ENCODE measurements at regions not wholly inside any gene's neighbourhood (a gene's known extent, or its start where the extent isn't known, plus 50 kb on each side); places are given as distances from the start of the nearest gene placed in this dataset.
"Not testable (repeated sequence)": the region's sequence is repeated elsewhere in the genome, so short reads cannot be mapped to it uniquely, and the experiment has no call there.

GRCh38 chrX:1743663-1744062 lies 128.8 kb downstream of the ASMT start:
- DNase-seq (no peak), ATAC-seq (replicated peaks) (no peak)
- Mint-ChIP-seq H3K27ac (no peak overlapping the region), H3K4me1 (ENCODE audit: low read depth in 2 of 2) (no peaks in the 10 kb centered on the region), H3K9me3 (peaks cover 0 to 16% of the 10 kb centered on the region in 2 donors), H3K36me3 (ENCODE audit: insufficient read depth) (peaks cover 6% of the 10 kb centered on the region), H3K4me3 (no peak overlapping the region), H3K27me3 (no peaks in the 10 kb centered on the region)

- no peak for ATAC-seq (replicated peaks)
- Mint-ChIP-seq H3K27ac (no peak overlapping the region), H3K9me3 (peaks cover 0 to 14% of the 10 kb centered on the region in 2 donors), H3K4me3 (no peak overlapping the region), H3K4me1 (ENCODE audit: low read depth in 2 of 2) (no peaks in the 10 kb centered on the region), H3K36me3 (ENCODE audit: insufficient read depth) (no peaks in the 10 kb centered on the region), H3K27me3 (no peaks in the 10 kb centered on the region)
- DNase-seq, result no peak
These were observed 133.5 kb downstream of the ASMT start for GRCh38 chrX:1748408-1748807.

- H3K4me3 Mint-ChIP-seq, result no peak overlapping the region
- ATAC-seq (replicated peaks) (no peak), DNase-seq (no peak)
- no peaks in the 10 kb centered on the region for H3K36me3 Mint-ChIP-seq (ENCODE audit: insufficient read depth)
- H3K27ac Mint-ChIP-seq, result no peak overlapping the region
- H3K4me1 Mint-ChIP-seq (ENCODE audit: low read depth in 2 of 2), result no peaks in the 10 kb centered on the region
- no peaks in the 10 kb centered on the region for H3K27me3 Mint-ChIP-seq
- peaks cover 0 to 8% of the 10 kb centered on the region in 2 donors for H3K9me3 Mint-ChIP-seq
These were observed 134.6 kb downstream of the ASMT start for GRCh38 chrX:1749499-1749898.

- H3K4me1 Mint-ChIP-seq (ENCODE audit: low read depth in 2 of 2), result no peaks in the 10 kb centered on the region
- DNase-seq (no peak), ATAC-seq (replicated peaks) (no peak)
- H3K4me3 Mint-ChIP-seq, result no peak overlapping the region
- H3K36me3 Mint-ChIP-seq (ENCODE audit: insufficient read depth), result no peaks in the 10 kb centered on the region
- H3K9me3 Mint-ChIP-seq, result peaks cover 0 to 10% of the 10 kb centered on the region in 2 donors
- no peak overlapping the region for H3K27ac Mint-ChIP-seq
- H3K27me3 Mint-ChIP-seq, result no peaks in the 10 kb centered on the region
These were observed 135.4 kb downstream of the ASMT start for GRCh38 chrX:1750267-1750666.

- Mint-ChIP-seq H3K27me3 (no peaks in the 10 kb centered on the region), H3K9me3 (peaks cover 0 to 13% of the 10 kb centered on the region in 2 donors), H3K36me3 (ENCODE audit: insufficient read depth) (no peaks in the 10 kb centered on the region), H3K27ac (no peak overlapping the region), H3K4me1 (ENCODE audit: low read depth in 2 of 2) (no peaks in the 10 kb centered on the region), H3K4me3 (no peak overlapping the region)
- ATAC-seq (replicated peaks) (no peak), DNase-seq (no peak)
These were observed 136.9 kb downstream of the ASMT start for GRCh38 chrX:1751781-1752180.

- not testable (repeated sequence) for H3K27ac Mint-ChIP-seq; H3K4me1 Mint-ChIP-seq (ENCODE audit: low read depth in 2 of 2)
These were observed 137.9 kb downstream of the ASMT start for GRCh38 chrX:1752799-1753198.

GRCh38 chrX:1754077-1754476 lies 139.2 kb downstream of the ASMT start:
- Mint-ChIP-seq H3K9me3 (peaks cover 7 to 11% of the 10 kb centered on the region in 2 donors), H3K27me3 (no peaks in the 10 kb centered on the region), H3K27ac (no peak overlapping the region), H3K4me3 (no peak overlapping the region), H3K36me3 (ENCODE audit: insufficient read depth) (no peaks in the 10 kb centered on the region), H3K4me1 (ENCODE audit: low read depth in 2 of 2) (no peaks in the 10 kb centered on the region)
- DNase-seq (no peak), ATAC-seq (replicated peaks) (no peak)

More at GRCh38 chrX:1752799-1753198, 137.9 kb downstream of the ASMT start:
- not testable (repeated sequence) for DNase-seq; H3K4me3 Mint-ChIP-seq; ATAC-seq (replicated peaks); H3K36me3 Mint-ChIP-seq (ENCODE audit: insufficient read depth); H3K27me3 Mint-ChIP-seq
- H3K9me3 Mint-ChIP-seq, result peaks cover 0 to 13% of the 10 kb centered on the region in 2 donors

GRCh38 chrX:1763294-1763693 lies 148.4 kb downstream of the ASMT start:
- peaks cover 8 to 13% of the 10 kb centered on the region in 2 donors for H3K9me3 Mint-ChIP-seq
- H3K27me3 Mint-ChIP-seq, result no peaks in the 10 kb centered on the region
- ATAC-seq (replicated peaks) (no peak), DNase-seq (no peak)
- H3K27ac Mint-ChIP-seq, result peak overlapping the region in 1 of 2 donors; percentile 76
- peak overlapping the region; percentile 42 to 52 for H3K4me3 Mint-ChIP-seq
- peaks cover 5% of the 10 kb centered on the region for H3K36me3 Mint-ChIP-seq (ENCODE audit: insufficient read depth)
- H3K4me1 Mint-ChIP-seq (ENCODE audit: low read depth in 2 of 2), result peaks cover 4 to 17% of the 10 kb centered on the region in 2 donors

- not testable (repeated sequence) for H3K36me3 Mint-ChIP-seq (ENCODE audit: insufficient read depth); H3K27me3 Mint-ChIP-seq; ATAC-seq (replicated peaks)
- Mint-ChIP-seq H3K9me3 (peaks cover 8 to 11% of the 10 kb centered on the region in 2 donors), H3K27ac (peak overlapping the region in 1 of 2 donors; percentile 67), H3K4me1 (ENCODE audit: low read depth in 2 of 2) (peaks cover 4 to 17% of the 10 kb centered on the region in 2 donors), H3K4me3 (peak overlapping the region; percentile 25 to 59)
- peak in 1 of 3 experiments; percentile 4 for DNase-seq
These were observed 150.1 kb downstream of the ASMT start for GRCh38 chrX:1764883-1765364.

GRCh38 chrX:1767026-1767425 lies 152.2 kb downstream of the ASMT start:
- Mint-ChIP-seq H3K4me1 (ENCODE audit: low read depth in 2 of 2) (peaks cover 4 to 17% of the 10 kb centered on the region in 2 donors), H3K4me3 (no peak overlapping the region), H3K36me3 (ENCODE audit: insufficient read depth) (no peaks in the 10 kb centered on the region), H3K27me3 (no peaks in the 10 kb centered on the region), H3K27ac (no peak overlapping the region), H3K9me3 (peaks cover 16 to 19% of the 10 kb centered on the region in 2 donors)
- ATAC-seq (replicated peaks), result no peak
- DNase-seq, result no peak

- Mint-ChIP-seq H3K4me1 (ENCODE audit: low read depth in 2 of 2) (no peaks in the 10 kb centered on the region), H3K9me3 (peaks cover 0 to 5% of the 10 kb centered on the region in 2 donors), H3K27me3 (no peaks in the 10 kb centered on the region), H3K36me3 (ENCODE audit: insufficient read depth) (no peaks in the 10 kb centered on the region), H3K27ac (no peak overlapping the region), H3K4me3 (no peak overlapping the region)
- no peak for DNase-seq
- ATAC-seq (replicated peaks), result no peak
These were observed 164.0 kb downstream of the ASMT start for GRCh38 chrX:1778817-1779216.

GRCh38 chrX:1779626-1780025 lies 164.8 kb downstream of the ASMT start:
- Mint-ChIP-seq H3K4me1 (ENCODE audit: low read depth in 2 of 2) (no peaks in the 10 kb centered on the region), H3K27me3 (no peaks in the 10 kb centered on the region), H3K27ac (no peak overlapping the region), H3K4me3 (no peak overlapping the region), H3K36me3 (ENCODE audit: insufficient read depth) (no peaks in the 10 kb centered on the region), H3K9me3 (peaks cover 0 to 6% of the 10 kb centered on the region in 2 donors)
- no peak for DNase-seq
- ATAC-seq (replicated peaks), result no peak

GRCh38 chrX:1781766-1782165 lies 166.9 kb downstream of the ASMT start:
- DNase-seq (no peak), ATAC-seq (replicated peaks) (no peak)
- H3K36me3 Mint-ChIP-seq (ENCODE audit: insufficient read depth), result no peaks in the 10 kb centered on the region
- H3K4me1 Mint-ChIP-seq (ENCODE audit: low read depth in 2 of 2), result no peaks in the 10 kb centered on the region
- no peak overlapping the region for H3K27ac Mint-ChIP-seq
- peaks cover 8 to 10% of the 10 kb centered on the region in 2 donors for H3K9me3 Mint-ChIP-seq
- no peak overlapping the region for H3K4me3 Mint-ChIP-seq
- H3K27me3 Mint-ChIP-seq, result no peaks in the 10 kb centered on the region

GRCh38 chrX:1784773-1785172 lies 169.9 kb downstream of the ASMT start:
- Mint-ChIP-seq H3K27ac (no peak overlapping the region), H3K4me1 (ENCODE audit: low read depth in 2 of 2) (no peaks in the 10 kb centered on the region), H3K9me3 (peaks cover 8 to 10% of the 10 kb centered on the region in 2 donors), H3K36me3 (ENCODE audit: insufficient read depth) (no peaks in the 10 kb centered on the region), H3K27me3 (no peaks in the 10 kb centered on the region), H3K4me3 (no peak overlapping the region)
- no peak for DNase-seq
- ATAC-seq (replicated peaks), result no peak
